Vagina (tissue), 2 donors: ENCODE measurements at regions not wholly inside any gene's neighbourhood (a gene's known extent, or its start where the extent isn't known, plus 50 kb on each side); places are given as distances from the start of the nearest gene placed in this dataset.

Source experiments
- CTCF ChIP-seq, 3 experiments: fragments of 450-650 bp in 2 of 3; fragments of 200-600 bp in 1 of 3; sonication (generic) in 1 of 3; IDR thresholded peaks; one replicate each; pipeline ENCODE4 v1.5.1; 2017 to 2019; ENCODE audit warnings: antibody characterized with exemption in 3 of 3, mild to moderate bottlenecking in 2 of 3, moderate library complexity in 2 of 3
- POLR2A ChIP-seq, 2 donors: fragments of 450-650 bp; IDR thresholded peaks; one replicate each; pipeline ENCODE4 v1.6.1; 2017; ENCODE audit warnings: antibody characterized with exemption in 2 of 2, mild to moderate bottlenecking in 2 of 2, moderate library complexity in 2 of 2
- POLR2AphosphoS5 ChIP-seq, 2 donors: sonication (generic); formaldehyde crosslinking; IDR thresholded peaks; one replicate each; pipeline ENCODE4 v1.9.0; 2017; ENCODE audit warnings: antibody characterized with exemption in 2 of 2, mild to moderate bottlenecking in 2 of 2, low read depth in 1 of 2; ENCODE audit not compliant: insufficient read depth in 1 of 2

GRCh38 chr5:88374391-88374790, 105.7 kb upstream of the TMEM161B start:
- TF ChIP-seq CTCF (IDR thresholded peaks at IDR 0.05) (no peak), POLR2A (IDR thresholded peaks at IDR 0.05) (no peak), POLR2AphosphoS5 (IDR thresholded peaks at IDR 0.05; ENCODE audit: insufficient read depth in 1 of 2, low read depth in 1 of 2) (no peak)
